HG03097 (cell line): ENCODE measurements at regions not wholly inside any gene's neighbourhood (a gene's known extent, or its start where the extent isn't known, plus 50 kb on each side); places are given as distances from the start of the nearest gene placed in this dataset.

Experiments
- ATAC-seq: cut with Tn5 transposase; IDR thresholded peaks from one replicate; pipeline ENCODE4 v1.9.1; 2021; ENCODE audit not compliant: unreplicated experiment, low FRiP score

DNA sequence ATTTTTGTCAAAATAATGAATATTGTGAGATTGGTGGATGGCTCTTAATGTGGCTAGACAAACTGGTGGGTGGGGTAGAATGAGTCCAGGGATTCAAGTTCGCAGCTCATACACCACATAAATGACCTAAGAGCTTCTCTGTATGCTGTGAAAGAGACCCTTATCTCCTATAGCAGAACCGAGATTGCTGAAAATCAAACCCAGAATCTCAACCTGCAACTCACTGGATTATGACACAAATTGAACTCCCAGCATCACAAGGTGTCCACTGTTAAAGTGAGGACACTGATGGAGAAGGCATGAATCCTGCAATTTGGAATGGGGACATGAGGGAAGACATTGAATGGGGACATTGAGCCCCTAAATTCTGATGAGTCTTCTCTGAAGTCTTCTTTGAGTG is 51.3 kb upstream of the CNKSR3 start:
- no peak for ATAC-seq

DNA sequence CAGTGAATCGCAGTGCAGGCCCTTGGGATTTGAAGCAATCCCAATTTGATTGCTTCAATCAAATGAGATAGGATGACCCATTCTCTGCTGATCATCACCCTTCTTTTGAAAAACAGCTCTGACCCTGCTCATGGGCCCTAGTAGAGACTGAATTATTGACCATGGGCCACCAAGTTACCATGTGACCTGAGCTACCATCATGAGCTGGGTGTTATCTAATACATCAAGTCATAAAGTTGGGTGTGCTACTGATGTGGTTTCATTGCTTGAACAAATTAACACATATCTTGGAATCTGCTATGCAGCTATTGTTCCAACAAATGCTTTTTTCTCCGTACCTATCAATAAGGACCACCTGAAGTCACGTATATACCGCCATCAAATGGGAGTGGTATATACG is 54.8 kb upstream of the CNKSR3 start:
- no peak for ATAC-seq

DNA sequence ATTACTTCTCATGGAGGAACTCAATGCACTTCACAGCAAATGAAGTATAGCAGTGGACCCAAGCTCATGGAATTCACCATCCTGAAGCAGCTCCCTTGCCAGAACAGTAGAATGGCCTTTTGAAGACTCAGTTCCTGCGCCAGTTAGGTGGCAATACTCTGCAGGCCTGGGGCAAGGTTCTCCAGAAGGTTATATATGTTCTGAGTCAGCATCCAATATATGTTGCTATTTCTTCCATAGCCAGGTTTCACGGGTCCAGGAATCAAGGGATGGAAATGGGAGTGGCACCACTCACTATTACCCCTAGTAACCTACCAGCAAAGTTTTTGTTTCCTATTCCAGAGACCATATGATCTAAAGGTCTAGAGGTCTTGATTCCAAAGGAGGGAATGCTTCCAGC is 56.4 kb upstream of the CNKSR3 start:
- no peak for ATAC-seq

DNA sequence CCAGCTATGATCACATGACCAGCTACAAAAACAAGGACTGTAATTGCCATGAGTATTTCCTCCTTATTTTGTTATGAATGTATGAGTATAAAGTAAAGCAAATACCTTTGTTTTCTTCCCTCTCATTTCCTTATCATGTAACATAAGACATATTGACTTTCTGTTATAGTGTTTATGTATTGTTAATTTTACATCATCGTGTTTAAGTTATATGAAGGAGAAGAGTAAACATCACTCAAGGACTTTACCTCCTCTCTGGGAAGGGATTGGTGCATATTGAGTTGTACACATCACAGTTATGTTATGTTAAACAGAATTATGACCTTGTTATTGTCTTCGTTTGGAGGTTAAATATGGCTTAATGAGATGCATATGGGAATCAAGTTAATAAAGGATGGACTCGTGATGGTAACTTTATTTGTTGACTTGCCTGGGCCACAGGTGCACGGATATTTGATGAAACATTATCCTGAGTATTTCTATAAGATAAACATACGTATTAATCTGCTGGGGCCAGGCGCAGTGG is 57.3 kb upstream of the CNKSR3 start:
- no peak for ATAC-seq

DNA sequence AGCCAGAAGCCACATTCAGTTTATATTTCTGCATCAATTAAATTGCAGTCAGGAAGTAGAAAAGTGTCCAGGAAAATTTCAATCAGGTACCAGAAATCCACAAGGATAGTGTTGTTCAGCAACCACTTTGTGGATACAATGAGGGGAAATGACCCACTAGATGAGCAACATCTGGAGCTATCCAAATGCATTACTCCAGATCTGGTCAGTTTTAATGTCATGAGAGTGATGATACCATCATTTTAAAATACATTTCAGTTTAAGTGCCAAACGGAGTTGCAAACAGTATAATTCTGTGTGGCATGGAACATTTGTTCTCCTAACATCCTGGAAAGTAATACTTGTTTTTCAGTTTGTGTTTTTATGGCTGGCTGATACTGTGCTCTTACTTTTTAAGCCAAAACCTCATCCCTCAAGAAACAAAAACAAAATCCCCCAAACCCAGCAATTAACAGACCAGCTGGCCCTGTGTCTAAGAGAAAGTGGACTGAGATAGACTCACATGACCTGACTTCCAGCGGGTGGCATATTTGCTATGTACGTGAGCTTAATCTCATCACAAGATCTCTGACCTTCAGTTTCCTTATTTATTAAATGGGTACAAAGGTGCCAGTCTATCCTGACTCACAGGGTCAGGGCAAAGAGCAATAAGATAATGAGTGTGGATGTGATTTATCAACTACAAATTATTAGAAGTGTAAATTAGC is 58.8 kb upstream of the CNKSR3 start:
- no peak for ATAC-seq

DNA sequence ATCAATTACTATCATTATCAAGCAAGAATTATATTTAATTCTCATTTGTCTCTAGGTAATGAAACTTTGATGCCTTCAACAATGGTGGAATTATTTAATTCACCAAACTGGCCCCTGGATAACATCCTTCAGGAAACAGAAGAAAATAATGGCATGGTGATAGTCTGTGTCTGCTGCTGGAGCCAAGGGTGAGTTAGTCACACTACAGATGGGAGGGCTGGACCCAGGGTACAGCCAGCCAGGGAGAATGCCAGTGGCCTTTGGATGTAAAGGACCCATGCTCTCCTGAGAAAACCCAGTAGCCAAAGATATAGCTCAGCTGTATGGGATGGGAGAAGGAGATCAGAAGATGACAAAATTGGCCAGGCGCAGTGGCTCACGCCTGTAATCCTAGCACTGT is 60.0 kb upstream of the CNKSR3 start:
- ATAC-seq: no peak

DNA sequence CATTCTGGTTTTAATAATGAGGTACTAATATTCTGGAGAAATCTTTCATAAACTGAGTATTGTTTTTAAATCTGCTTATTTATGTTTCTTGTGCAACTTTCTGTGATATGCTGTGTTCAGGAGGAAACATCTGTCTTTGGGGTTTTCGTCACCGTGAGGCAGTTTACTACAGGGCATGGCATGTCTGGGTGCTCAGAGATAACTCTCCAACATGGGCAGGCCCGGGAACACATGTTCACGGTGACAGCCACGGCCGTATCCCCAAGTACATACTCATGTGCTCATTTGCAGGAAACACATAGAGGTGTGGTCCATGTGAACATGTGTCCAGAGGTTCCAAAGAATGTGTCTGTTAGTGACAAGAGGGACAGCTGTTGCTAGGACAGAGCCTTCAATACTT is 62.1 kb upstream of the CNKSR3 start:
- ATAC-seq: no peak

DNA sequence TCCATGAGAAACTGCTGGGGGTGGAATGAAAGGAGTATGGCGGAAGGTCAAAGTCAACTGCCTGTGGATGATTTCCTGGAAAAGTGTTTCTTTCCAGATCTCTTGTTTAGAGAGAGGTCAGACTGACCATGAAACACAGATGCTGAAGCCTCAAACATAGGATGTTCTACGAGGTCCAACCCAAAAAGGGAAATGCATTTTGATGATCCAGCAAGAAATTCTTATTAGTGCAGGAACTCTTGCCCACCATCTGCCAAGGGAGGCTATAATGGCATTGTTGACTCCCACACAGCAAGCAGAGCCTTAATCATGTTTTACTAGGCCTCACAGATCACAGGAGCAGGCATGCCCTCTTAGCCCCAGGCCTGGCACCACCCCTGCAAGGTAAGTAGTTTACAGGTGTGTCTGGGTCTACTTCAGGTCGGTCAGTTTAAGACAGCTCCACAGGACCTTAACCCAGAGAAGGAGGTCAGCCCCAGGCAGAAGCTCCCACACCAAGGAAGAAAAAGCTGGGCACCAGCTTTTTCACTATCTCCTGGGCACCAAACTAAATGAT is 67.6 kb upstream of the CNKSR3 start:
- no peak for ATAC-seq

DNA sequence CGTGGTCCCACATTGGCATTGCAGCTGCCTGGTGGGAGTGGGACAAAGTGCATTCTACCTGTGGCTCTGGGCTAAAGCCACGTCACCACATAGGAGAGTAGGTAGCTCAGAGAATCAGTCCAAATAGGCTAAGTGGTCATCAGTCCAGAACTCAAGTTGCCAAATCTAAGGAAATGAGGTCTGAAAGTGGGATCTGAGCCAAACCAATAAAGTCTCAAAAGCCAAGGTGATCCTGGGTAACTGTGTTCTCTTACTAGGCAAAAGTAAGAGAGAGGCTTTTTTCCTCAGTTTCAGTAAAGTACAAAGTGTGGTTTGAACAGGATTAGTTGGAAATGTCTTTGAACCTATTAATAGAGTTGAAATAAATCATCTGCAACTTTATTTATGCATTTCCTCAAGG is 68.6 kb upstream of the CNKSR3 start:
- ATAC-seq: no peak

DNA sequence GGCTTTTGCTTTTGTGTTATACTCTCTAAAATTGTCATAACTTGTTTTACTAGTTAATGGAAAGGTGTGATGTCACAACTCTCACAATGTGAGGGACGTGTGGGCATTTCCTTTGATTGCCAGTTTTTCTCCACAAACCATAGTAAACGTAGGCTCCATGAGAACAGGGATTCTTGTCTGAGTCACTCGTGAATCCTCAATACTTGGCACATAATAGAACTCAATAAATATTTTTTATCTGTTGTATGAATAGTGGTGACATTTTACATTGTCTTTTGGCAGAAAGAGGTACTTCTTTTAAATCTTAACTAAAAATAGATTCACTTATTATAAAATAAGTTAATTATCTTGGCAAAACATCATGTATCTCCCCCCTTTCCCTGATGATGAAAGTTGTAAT is 69.0 kb upstream of the CNKSR3 start:
- no peak for ATAC-seq

DNA sequence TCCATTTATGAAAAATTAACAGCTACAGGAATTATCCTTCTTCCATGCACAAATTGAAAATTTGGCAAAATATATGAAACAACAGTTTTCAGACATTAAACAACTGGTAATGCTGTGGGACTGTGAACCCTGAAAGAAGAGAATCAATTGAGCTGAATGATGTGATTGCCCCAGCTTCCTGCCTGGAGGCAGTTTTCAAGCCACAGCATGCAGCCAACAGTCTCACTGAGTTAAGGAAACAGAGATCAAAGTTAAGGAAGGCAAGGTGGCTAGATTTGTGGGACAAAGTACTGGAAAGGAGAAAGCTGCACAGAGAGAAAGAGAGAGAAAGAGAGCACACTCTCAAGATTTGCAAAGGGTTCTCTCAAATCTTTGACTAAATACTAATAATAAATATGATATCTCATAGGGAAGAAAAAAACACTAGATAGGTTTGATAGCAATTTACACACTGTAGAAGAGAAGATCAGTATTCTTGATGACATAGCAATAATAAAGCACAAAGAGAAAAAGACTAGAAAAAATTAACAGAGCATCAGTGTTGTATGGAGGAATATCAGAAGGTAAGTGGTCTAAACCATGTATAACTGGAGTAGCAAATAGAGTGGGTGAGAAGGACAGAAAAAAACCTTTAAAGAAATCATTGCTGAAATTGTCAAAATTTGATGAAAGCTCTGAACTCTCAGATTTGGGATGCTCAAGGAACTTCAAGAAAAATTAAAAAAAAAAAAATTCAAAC is 70.1 kb upstream of the CNKSR3 start:
- ATAC-seq: no peak

DNA sequence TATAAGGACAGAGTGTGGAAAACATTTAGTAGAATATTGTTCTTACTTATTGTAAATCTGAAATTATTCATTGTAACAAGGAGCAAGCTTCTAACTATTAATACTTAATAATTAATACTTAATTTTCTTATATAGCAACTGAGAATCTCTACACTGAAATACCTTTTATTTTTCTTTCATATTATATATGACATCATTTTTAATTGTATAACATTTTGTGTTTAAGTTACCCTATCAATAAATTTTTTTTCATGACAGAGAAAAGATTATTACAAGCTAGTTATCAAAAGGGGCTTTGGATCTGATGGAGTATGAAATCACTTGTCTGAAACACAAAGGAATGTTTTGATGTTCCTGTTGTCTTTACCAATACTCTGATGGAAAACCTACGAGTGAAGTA is 72.2 kb upstream of the CNKSR3 start:
- no peak for ATAC-seq

DNA sequence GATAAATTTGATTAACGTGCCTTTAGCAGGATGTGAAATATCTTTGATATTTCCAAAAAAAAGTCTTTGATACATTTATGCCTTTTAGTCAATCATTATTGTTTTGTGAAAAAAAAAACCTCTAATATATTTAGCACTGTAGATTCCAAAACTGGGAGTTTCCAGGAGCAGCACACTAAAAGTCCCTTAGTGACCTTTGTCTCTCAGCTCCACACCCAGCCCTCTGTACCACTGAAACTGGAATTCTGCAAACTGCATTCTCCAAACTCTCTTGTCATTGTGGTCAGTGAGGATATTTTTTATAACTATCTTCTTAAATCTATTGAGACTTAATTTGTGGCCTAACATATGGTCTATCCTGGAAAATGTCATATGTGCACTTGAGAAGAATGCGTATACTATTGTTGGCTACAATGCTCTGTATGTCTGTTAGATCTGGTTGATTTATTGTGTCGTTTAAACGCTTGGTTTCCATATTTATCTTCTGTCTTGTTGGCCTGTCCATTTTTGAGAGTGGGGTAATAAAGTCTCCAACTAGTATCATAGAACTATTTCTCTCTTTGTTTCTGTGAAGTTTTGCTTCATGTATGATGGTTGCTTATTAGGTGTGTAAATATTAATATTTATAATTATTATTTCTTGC is 73.2 kb upstream of the CNKSR3 start:
- ATAC-seq: no peak

DNA sequence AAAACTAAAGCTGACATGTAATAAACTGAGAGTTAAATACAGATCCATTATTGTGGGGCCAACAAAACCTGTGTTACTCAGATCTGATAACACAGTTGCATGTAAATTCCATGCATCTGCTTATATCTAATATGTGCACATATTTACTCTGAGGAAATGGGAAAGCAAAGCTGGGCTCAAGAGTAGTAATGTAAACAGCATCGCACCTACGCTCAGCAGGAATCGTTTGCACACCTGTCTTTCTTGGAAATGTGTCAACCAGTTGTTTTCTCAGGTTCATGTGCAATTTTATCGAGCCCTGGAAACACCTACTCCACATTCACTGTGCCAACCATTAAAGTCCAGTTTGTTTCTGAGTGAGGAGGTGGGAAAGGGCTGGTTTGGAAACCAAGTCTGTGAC is 80.3 kb upstream of the CNKSR3 start:
- no peak for ATAC-seq

DNA sequence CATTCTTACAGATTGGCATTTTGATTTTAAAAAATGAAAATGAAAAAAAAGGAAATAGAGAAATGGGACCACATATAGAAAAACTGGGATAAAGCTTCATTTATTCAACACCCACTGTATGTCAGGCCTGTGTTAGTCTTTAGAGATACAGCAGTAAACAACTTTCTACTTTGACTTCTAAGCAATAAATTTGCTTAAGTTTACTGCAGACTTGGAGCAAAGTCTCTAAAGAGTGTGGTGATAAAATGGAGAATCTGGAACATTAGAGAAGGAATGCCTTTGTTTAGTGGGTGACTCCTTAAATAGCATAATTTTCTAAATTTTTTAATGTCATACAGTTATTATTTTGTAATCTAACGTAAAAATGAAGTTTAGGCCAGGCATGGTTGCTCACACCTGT is 80.7 kb upstream of the CNKSR3 start:
- ATAC-seq: no peak

DNA sequence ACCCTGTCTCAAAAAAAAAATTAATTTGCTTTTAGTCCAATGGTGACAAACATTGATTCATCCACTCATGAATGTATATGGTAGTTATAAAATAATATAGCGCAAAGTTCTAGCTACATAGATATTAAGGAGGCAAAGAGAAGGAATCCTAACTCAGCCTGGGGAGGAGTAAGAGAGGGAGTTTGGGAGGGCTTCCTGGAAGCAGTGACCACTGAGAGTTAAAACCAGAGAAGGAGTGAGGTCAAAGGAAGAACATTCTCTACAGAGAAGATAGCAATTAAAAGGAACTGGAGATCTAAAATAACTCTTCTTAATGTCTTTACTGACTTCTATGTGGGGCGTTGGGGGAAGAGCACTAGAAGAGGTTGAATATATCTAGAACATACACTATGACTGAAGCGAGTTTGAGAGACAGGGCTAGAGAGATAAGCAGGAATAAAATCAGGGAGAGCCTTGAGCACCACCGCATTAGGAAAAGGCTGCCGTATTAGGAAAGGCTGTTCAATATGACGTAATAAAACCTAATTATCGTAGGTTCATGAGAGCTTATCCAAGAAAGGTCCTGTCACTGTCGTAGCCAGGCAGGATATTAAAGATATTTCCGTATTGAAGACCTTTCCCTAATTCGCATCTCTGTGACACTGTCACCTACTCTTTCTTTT is 81.8 kb upstream of the CNKSR3 start:
- ATAC-seq: no peak

DNA sequence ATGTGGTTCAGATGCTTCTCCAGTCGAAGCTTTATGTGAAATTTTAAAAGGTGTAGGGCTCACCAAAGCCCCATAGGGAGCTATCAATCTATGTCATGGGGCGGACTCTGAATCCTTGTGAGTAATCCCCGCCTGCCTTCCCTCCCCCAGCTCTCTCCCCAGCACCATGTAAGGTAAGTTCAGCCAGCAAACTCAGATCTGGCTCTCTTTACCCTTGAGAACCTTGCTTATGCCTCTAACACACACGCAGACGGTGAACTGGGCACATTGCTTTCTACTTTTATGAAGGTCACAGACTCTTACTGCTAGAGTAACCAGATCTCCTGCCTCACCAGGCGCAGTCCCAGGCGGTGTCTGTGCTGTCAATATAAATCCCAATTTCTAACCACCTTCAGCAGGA is 82.6 kb upstream of the CNKSR3 start:
- ATAC-seq: no peak

DNA sequence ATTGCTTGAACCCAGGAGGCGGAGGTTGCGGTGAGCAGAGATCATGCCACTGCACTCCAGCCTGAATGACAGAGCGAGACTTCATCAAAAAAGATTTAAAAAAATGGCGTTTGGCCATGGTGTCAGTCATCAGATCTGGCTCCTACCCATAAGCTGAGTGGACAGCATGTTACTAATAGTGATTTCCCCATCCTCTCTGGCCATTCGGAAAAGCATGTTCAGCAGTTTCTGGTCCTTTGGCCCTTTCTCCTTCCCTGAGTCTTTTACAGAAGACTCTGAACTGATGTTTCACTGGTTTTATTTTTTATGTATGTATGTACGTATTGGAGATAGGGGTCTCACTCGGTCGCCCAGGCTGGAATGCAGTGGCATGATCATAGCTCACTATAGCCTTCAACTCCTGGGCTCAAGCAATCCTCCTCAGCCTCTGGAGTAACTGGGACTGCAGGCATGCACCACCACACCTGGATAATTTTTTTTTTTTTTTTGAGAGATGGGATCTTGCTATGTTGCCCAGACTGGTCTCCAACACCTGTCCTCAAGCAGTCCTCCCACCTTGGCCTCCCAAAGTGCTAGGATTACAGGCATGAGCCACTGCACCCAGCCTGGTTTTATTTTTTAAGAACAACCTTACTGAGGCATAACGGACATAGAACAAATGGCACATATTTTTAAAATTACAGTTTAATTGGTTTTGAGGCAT is 84.2 kb upstream of the CNKSR3 start:
- ATAC-seq: no peak

DNA sequence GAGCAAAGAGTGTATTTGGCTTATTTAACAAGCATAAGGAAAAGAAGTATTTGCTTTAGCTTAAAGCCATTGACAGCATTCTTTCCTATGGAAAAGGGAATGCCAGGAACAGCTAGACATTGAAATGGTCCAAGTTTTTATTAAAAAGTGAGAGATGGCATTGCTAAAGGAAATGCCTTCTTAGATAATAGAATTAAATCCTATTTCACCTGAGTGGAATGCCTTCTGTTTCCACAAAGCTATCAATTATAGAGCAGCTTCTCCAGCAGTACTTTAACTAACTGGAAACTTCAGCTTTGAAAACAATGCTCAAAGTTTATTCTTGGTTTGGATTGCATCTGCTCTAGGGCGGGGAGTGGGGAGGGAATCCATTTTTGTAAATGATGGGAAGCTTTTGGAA is 85.1 kb upstream of the CNKSR3 start:
- ATAC-seq: no peak

DNA sequence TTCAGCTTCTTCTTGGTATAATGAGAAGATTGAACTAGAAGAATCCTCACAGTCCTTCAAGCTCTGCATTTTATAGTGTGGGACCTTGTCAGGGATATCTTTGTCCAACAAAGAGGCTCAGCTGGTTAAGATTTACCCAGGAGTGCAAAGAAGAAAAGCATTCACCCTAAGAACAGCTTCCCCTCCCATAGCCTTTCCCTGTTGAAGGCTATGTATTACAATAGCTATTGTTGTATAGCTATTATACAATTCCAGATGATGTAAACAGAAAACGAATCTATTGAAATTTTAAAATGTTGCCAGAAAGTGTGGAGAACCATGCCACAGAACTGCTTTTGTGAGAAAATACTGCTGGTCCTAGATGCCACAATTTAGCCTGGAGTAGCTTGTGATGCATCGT is 85.5 kb upstream of the CNKSR3 start:
- no peak for ATAC-seq
